ENCODE measurements at regions not wholly inside any gene's neighbourhood (a gene's known extent, or its start where the extent isn't known, plus 50 kb on each side); places are given as distances from the start of the nearest gene placed in this dataset.

GRCh38 chr12:66898700-66899469 lies 220.0 kb upstream of the GRIP1 start (continued):
- TF ChIP-seq ZNF121 (tag by site-specific recombination; IDR thresholded peaks at IDR 0.05) (no peak), ZNF223 (tag by site-specific recombination; IDR thresholded peaks at IDR 0.05) (no peak), ZNF580 (tag by site-specific recombination; IDR thresholded peaks at IDR 0.05) (peak; percentile 93), ZNF292 (tag by site-specific recombination; IDR thresholded peaks at IDR 0.05; ENCODE audit: borderline replicate concordance, low read depth) (no peak), SCRT2 (tag by site-specific recombination; IDR thresholded peaks at IDR 0.05) (peak; percentile 36; the same call in 1 of the 2 replicates), ZNF544 (tag by site-specific recombination; IDR thresholded peaks at IDR 0.05) (no peak), GLI2 (tag by site-specific recombination; IDR thresholded peaks at IDR 0.05; ENCODE audit: borderline replicate concordance, low read depth) (peak; percentile 61; the same call in 1 of the 2 replicates), ZNF2 (tag by site-specific recombination; IDR thresholded peaks at IDR 0.05) (0 out of 2 replicates have a peak, but pooled peaks have one; percentile 26), MZF1 (tag by site-specific recombination; IDR thresholded peaks at IDR 0.05; ENCODE audit: borderline replicate concordance) (peak; percentile 92; the same call in 1 of the 2 replicates), SP3 (tag by site-specific recombination; IDR thresholded peaks at IDR 0.05) (no peak), MEIS1 (CRISPR knock-in tag; IDR thresholded peaks at IDR 0.05; ENCODE audit: borderline replicate concordance) (no peak), ZNF843 (tag by site-specific recombination; IDR thresholded peaks at IDR 0.05) (peak; percentile 95), KLF8 (tag by site-specific recombination; IDR thresholded peaks at IDR 0.05) (no peak), YY2 (tag by site-specific recombination; IDR thresholded peaks at IDR 0.05) (no peak), ZNF837 (tag by site-specific recombination; IDR thresholded peaks at IDR 0.05) (no peak), ZNF335 (tag by site-specific recombination; conservative IDR thresholded peaks at IDR 0.05) (no peak), ZNF169 (tag by site-specific recombination; IDR thresholded peaks at IDR 0.05) (no peak), YY1 (tag by site-specific recombination; IDR thresholded peaks at IDR 0.05) (no peak), SP2 (tag by site-specific recombination; IDR thresholded peaks at IDR 0.05) (no peak), ZNF214 (tag by site-specific recombination; IDR thresholded peaks at IDR 0.05; ENCODE audit: borderline replicate concordance) (no peak), ZNF521 (tag by site-specific recombination; IDR thresholded peaks at IDR 0.05) (no peak), ZNF274 (IDR thresholded peaks at IDR 0.05; ENCODE audit: low read length) (no peak), ZNF274 (tag by site-specific recombination; IDR thresholded peaks at IDR 0.05; ENCODE audit: borderline replicate concordance) (no peak), ZNF513 (tag by site-specific recombination; IDR thresholded peaks at IDR 0.05) (no peak), ZNF18 (tag by site-specific recombination; IDR thresholded peaks at IDR 0.05) (no peak), WT1 (tag by site-specific recombination; IDR thresholded peaks at IDR 0.05) (no peak), ZNF16 (tag by site-specific recombination; IDR thresholded peaks at IDR 0.05; ENCODE audit: low read depth) (no peak), PRDM4 (tag by site-specific recombination; IDR thresholded peaks at IDR 0.05) (peak; percentile 87), ZNF146 (tag by site-specific recombination; IDR thresholded peaks at IDR 0.05) (no peak), HOXC10 (CRISPR knock-in tag; IDR thresholded peaks at IDR 0.05) (no peak), ZNF701 (tag by site-specific recombination; IDR thresholded peaks at IDR 0.05) (no peak), ZNF132 (tag by site-specific recombination; IDR thresholded peaks at IDR 0.05; ENCODE audit: borderline replicate concordance) (no peak), ATF2 (tag by site-specific recombination; IDR thresholded peaks at IDR 0.05; ENCODE audit: low read depth) (no peak)
